ENCODE measurements at regions not wholly inside any gene's neighbourhood (a gene's known extent, or its start where the extent isn't known, plus 50 kb on each side); places are given as distances from the start of the nearest gene placed in this dataset.

DNA sequence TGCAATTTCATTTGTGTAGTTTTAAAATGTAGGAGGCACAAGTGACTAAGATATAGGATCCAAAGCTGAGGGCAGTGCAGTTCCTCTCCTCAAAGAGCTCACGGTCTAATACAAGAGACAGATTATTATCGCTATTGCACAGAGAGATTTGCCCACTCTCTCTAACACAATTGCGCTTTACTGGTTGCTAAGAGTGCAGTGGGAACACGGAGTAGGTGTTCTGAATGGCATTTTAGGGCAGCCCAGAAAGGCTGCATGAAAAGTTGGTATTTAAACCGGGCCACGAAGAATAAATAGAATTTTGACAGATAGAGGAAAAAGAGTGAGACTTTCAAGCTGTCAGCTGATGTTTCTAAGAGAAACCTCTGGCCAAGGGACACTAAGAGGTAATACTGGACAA is 79.5 kb downstream of the BLID start:
- no peaks in the 10 kb centered on the region for H3K27me3 ChIP-seq
- 89 to 92% (median 90%) methylated on average over 6 of the region's 6 CpGs for WGBS, 4 donors
- intact Hi-C loops (cut with DNase I), result no loop called here
- H3K4me1 ChIP-seq (replicated peaks in 1 of 2), result no peaks in the 10 kb centered on the region
- DNase-seq, result no peak
- TF ChIP-seq CTCF (IDR thresholded peaks at IDR 0.05) (no peak), POLR2A (IDR thresholded peaks at IDR 0.05) (no peak)
- no peaks in the 10 kb centered on the region for H3K36me3 ChIP-seq (replicated peaks in 1 of 2)
- no peaks in the 10 kb centered on the region for H3K9me3 ChIP-seq (replicated peaks in 1 of 3)
- no peak overlapping the region for H3K4me3 ChIP-seq
- no peak overlapping the region for H3K27ac ChIP-seq

DNA sequence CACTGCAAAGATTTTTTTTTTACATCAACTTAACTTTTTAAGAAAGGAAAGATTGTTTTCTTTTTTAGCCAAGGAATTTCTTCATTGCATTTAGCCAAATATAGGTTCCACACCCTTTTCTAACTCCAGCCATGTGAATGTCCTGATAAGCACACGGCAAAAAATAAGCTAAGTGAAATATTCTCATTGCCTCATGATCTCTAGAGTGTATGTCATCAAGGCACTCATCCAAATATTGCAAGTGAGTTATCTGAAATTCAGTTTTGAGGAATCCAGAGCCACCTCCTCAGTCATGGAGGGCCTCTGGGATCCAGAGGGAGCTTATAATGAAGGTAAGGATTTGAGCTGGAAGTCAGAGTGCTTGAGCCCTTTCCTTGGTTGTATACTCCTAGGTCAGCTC is 80.0 kb downstream of the BLID start:
- WGBS, 4 donors, result 39 to 67% (median 56%) methylated on average over 1 of the region's 1 CpG
- intact Hi-C loops (cut with DNase I), result no loop called here
- Histone ChIP-seq H3K9me3 (replicated peaks in 1 of 3) (no peaks in the 10 kb centered on the region), H3K36me3 (replicated peaks in 1 of 2) (no peaks in the 10 kb centered on the region), H3K4me1 (replicated peaks in 1 of 2) (no peaks in the 10 kb centered on the region), H3K27me3 (no peaks in the 10 kb centered on the region), H3K4me3 (no peak overlapping the region), H3K27ac (no peak overlapping the region)
- no peak for DNase-seq
- TF ChIP-seq POLR2A (IDR thresholded peaks at IDR 0.05) (no peak), CTCF (IDR thresholded peaks at IDR 0.05) (no peak)

DNA sequence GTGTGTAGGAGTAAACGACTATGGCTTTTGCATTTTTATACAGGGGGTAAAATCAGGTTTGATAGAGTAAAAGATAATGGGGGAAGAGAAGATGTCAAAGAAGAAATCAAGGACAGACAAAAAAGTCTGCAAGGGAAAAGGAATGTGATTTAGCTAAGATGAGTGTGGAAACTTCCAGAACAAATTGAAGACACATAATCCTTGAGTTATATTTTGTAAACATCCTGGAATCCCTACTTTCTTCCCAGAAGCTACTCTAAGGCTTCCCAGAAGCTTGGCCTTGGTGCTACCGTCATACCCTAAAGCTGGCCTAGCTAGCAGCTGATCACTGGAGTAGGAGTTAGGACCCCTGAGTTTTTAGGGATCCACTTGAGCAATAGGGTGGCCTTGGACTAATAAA is 82.4 kb downstream of the BLID start:
- no peaks in the 10 kb centered on the region for H3K4me1 ChIP-seq (replicated peaks in 1 of 2)
- no peak for DNase-seq
- intact Hi-C loops (cut with DNase I), result no loop called here
- H3K36me3 ChIP-seq (replicated peaks in 1 of 2), result no peaks in the 10 kb centered on the region
- no peak for TF ChIP-seq POLR2A (IDR thresholded peaks at IDR 0.05)
- no peak for TF ChIP-seq CTCF (IDR thresholded peaks at IDR 0.05)
- no peak overlapping the region for H3K27ac ChIP-seq
- no peaks in the 10 kb centered on the region for H3K27me3 ChIP-seq
- no peak overlapping the region for H3K4me3 ChIP-seq
- no peaks in the 10 kb centered on the region for H3K9me3 ChIP-seq (replicated peaks in 1 of 3)
- 79 to 86% (median 86%) methylated on average over 2 of the region's 2 CpGs for WGBS, 4 donors

DNA sequence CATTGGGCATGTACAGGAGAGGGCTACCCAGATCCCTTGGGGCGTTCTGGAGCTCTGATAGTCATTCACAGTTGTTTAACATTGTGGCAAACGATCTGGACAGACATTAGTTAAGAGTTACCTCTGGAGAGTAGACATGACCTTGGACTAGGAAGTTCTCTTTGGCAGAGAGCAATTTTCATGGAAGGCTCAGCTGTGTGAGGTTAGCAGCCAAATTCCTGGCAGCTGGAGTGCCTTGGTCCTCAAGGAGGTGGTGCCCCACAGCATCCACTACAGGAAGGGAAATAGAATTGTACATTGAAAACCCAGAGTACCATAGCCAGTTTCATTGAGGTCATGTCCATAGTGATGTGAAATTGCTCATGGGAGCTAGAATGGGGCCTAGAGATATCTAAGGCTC is 82.8 kb downstream of the BLID start:
- TF ChIP-seq POLR2A (IDR thresholded peaks at IDR 0.05) (no peak), CTCF (IDR thresholded peaks at IDR 0.05) (no peak)
- H3K27ac ChIP-seq, result no peak overlapping the region
- intact Hi-C loops (cut with DNase I), result no loop called here

More for the DNA sequence above, 82.8 kb downstream of the BLID start:
- no peaks in the 10 kb centered on the region for H3K27me3 ChIP-seq
- WGBS, 4 donors, result 68 to 78% (median 75%) methylated on average over 2 of the region's 2 CpGs
- H3K36me3 ChIP-seq (replicated peaks in 1 of 2), result no peaks in the 10 kb centered on the region
- H3K4me3 ChIP-seq, result no peak overlapping the region
- H3K9me3 ChIP-seq (replicated peaks in 1 of 3), result no peaks in the 10 kb centered on the region
- H3K4me1 ChIP-seq (replicated peaks in 1 of 2), result no peaks in the 10 kb centered on the region
- DNase-seq, result no peak

Measured in adrenal gland (tissue), 9 donors.